H1 (cell line): ENCODE measurements at regions not wholly inside any gene's neighbourhood (a gene's known extent, or its start where the extent isn't known, plus 50 kb on each side); places are given as distances from the start of the nearest gene placed in this dataset.

ENCODE experiments used
- CBX8 ChIP-seq: fragments of 300-800, 300-1000 bp; sonication (generic); IDR thresholded peaks from 2 replicates; pipeline ENCODE4 v1.7.1; 2016; ENCODE audit warnings: low read depth, low read length, borderline replicate concordance
- KDM4A ChIP-seq: IDR thresholded peaks from one replicate; pipeline ENCODE4 v1.7.1; 2012; ENCODE audit warnings: low read depth, mild to moderate bottlenecking, moderate library complexity, low read length, inconsistent platforms; ENCODE audit not compliant: severe bottlenecking
- RXRA ChIP-seq: IDR thresholded peaks from 2 replicates; pipeline ENCODE4 v1.6.1; 2011; ENCODE audit warnings: low read depth, mild to moderate bottlenecking, low read length, moderate library complexity; ENCODE audit not compliant: insufficient read depth
- SUZ12 ChIP-seq: fragments of 200-600 bp; sonication (generic); IDR thresholded peaks from 2 replicates; pipeline ENCODE4 v1.6.1; 2012; ENCODE audit warnings: mild to moderate bottlenecking, inconsistent platforms, low read length, moderate library complexity, mixed read lengths

DNA sequence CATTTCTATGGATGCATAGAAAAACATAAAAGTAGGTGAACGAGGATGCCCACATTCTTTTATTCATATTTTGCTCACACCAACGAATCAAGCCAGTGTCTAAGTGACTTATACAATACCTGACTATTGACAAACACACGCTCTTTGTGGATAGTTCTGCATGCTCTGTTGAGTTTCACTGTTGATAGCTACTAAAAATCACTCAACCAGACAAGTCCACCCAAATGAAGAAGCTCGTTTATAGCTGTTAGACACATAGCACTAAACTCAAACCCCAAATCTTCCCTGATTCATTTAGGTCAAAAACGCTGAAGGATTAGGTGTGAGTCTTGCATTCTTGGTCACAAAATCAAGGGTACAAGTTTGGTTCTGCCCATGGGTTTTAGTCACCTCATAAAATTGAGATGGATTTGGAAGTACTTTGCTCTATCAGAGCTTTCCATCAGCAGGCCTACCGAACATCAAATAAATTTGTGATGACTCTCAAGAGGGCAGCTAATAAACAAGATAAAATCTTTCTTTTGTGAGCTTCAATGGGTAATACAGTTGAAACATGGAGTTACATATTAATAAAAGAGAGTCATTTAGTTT, 92.7 kb upstream of the ETAA1 start (continued):
- TF ChIP-seq RXRA = no peak
- no peak for TF ChIP-seq KDM4A
- TF ChIP-seq CBX8 = no peak
- TF ChIP-seq SUZ12 = no peak
- TF ChIP-seq, all 59 proteins: peak for 0
